ENCODE measurements at regions not wholly inside any gene's neighbourhood (a gene's known extent, or its start where the extent isn't known, plus 50 kb on each side); places are given as distances from the start of the nearest gene placed in this dataset.
"Not testable (repeated sequence)": the region's sequence is repeated elsewhere in the genome, so short reads cannot be mapped to it uniquely, and the experiment has no call there.

DNA sequence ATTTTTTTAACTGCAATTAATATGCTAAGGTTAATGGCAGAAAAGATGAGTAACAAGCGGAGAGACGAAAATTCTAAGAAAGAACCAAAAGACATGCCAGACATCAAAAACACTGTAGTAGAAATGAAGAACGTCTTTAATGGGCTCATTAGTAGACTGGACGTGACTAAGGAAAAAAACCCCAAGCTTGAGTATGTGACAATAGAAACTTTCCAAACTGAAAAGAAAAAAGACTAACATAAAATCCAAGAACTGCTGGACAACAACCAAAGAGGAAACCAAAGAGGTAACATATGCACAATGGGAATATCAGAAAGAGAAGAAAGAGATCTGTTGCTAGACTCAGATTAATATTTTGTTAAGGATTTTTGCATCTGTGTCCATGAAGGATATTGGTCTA is 94.6 kb upstream of the SETMAR start:
- H3K4me1 Mint-ChIP-seq, result no peaks in the 10 kb centered on the region
- no peaks in the 10 kb centered on the region for H3K27me3 Mint-ChIP-seq
- peaks cover 2% of the 10 kb centered on the region for H3K36me3 Mint-ChIP-seq (ENCODE audit: low read depth)
- ATAC-seq, result no peak
- ChIA-PET CTCF (interaction anchor here (1.0 kb wide), 1 partner anchor 22 kb away, joined by 3 read pairs; no protein-coding TSS in a partner anchor), POLR2A (no interaction called here)
- no peak overlapping the region for H3K27ac Mint-ChIP-seq
- DNase-seq, result no peak
- intact Hi-C loops (cut with DNase I, micrococcal nuclease), result no loop called here
- no peak overlapping the region for H3K4me3 Mint-ChIP-seq
- H3K9me3 Mint-ChIP-seq (ENCODE audit: low read depth), result peaks cover 18% of the 10 kb centered on the region

DNA sequence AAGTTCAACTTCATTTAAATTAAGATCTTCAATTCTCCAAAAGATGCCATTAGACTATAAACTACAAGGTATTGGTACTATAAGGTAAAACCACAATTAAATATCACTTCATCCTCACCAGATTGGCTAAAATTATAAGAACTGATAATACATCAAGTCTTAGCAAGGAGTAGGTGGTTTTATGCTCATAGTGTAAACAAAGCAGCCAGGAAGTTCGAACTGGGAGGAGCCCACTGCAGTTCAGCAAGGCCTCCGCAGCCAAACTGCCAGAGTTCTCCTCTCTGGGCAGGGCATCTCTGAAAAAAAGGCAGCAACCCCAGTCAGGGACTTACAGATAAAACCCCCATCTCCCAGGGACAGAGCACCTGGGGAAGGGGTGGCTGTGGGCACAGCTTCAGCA is 91.6 kb upstream of the SETMAR start:
- CTCF ChIA-PET, result no interaction called here
- intact Hi-C loops (cut with DNase I, micrococcal nuclease), result no loop called here
- no peaks in the 10 kb centered on the region for H3K4me1 Mint-ChIP-seq

DNA sequence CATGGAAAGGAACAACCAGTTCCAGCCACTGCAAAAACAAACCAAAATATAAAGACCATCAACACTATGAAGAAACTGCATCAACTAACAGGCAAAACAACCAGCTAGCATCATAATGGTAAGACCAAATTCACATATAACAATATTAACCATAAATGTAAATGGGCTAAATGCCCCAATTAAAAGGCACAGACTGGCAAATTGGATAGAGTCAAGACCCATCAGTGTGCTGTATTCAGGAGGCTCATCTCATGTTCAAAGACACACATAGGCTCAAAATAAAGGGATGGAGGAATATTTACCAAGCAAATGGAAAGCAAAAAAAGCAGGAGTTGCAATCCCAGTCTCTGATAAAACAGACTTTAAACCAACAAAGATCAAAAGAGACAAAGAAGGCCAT is 89.7 kb upstream of the SETMAR start:
- H3K4me3 Mint-ChIP-seq; ATAC-seq; CTCF ChIA-PET; H3K27me3 Mint-ChIP-seq; H3K27ac Mint-ChIP-seq; POLR2A ChIA-PET; H3K36me3 Mint-ChIP-seq (ENCODE audit: low read depth); H3K4me1 Mint-ChIP-seq; DNase-seq; intact Hi-C loops (cut with DNase I, micrococcal nuclease): not testable (repeated sequence)
- peaks cover 39% of the 10 kb centered on the region for H3K9me3 Mint-ChIP-seq (ENCODE audit: low read depth)

More for the DNA sequence above, 91.6 kb upstream of the SETMAR start:
- no peak overlapping the region for H3K4me3 Mint-ChIP-seq
- POLR2A ChIA-PET, result no interaction called here
- no peaks in the 10 kb centered on the region for H3K27me3 Mint-ChIP-seq
- H3K9me3 Mint-ChIP-seq (ENCODE audit: low read depth), result peaks cover 34% of the 10 kb centered on the region
- DNase-seq, result no peak
- H3K27ac Mint-ChIP-seq, result no peak overlapping the region
- no peak for ATAC-seq
- H3K36me3 Mint-ChIP-seq (ENCODE audit: low read depth), result peaks cover 2% of the 10 kb centered on the region

DNA sequence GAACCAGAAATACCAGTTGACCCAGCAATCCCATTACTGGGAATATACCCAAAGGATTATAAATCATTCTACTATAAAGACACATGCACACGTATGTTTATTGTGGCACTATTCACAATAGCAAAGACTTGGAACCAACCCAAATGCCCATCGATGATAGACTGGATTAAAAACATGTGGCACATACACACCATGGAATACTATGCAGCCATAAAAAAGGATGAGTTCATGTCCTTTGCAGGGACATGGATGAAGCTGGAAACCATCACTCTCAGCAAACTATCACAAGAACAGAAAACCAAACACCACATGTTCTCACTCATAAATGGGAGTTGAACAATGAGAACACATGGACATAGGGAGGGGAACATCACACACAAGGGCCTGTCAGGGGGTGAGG is 86.2 kb upstream of the SETMAR start:
- H3K27ac Mint-ChIP-seq; ATAC-seq; H3K27me3 Mint-ChIP-seq; intact Hi-C loops (cut with DNase I, micrococcal nuclease); POLR2A ChIA-PET; CTCF ChIA-PET; H3K4me1 Mint-ChIP-seq; H3K36me3 Mint-ChIP-seq (ENCODE audit: low read depth); DNase-seq; H3K4me3 Mint-ChIP-seq: not testable (repeated sequence)
- peaks cover 36% of the 10 kb centered on the region for H3K9me3 Mint-ChIP-seq (ENCODE audit: low read depth)

DNA sequence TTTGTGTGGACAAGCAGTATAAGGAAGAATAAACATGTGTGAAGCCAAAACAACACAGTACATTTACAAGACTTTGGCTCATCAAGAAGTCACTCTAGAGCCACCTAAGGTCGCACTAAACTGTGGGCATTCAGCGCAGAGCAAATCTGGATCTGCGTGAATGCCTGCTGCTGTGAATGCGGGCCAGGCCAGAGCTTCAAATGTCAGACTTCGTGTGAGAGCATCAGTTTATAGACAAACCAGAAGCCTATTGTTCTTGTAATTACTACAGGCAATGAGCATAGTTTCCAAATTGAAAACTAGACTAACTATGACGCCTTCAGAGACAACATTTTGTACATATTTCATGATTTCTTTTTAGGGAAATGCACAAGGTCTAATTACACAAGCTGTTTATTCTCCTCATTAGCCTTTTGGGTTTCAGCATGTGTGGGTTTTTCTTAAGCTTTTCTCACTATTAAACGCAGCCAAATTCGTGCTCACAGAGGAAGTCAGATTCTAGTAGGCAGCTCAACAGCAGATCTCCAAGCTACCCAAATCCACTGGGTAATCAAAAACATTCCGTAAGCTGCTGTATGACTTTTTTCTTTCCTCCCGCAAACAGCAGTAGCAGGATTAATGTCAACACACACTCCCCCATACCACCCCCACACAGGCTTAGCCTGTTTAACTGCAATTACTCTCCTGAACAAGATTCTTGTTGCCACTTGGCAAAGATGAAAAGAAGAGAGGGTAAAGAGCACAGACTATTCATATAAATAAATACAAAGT is 84.5 kb upstream of the SETMAR start:
- DNase-seq (no peak), ATAC-seq (no peak)
- H3K9me3 Mint-ChIP-seq (ENCODE audit: low read depth), result peaks cover 24% of the 10 kb centered on the region
- no peak overlapping the region for H3K4me3 Mint-ChIP-seq
- H3K4me1 Mint-ChIP-seq, result no peaks in the 10 kb centered on the region
- no peaks in the 10 kb centered on the region for H3K27me3 Mint-ChIP-seq
- intact Hi-C loops (cut with DNase I, micrococcal nuclease), result no loop called here
- H3K27ac Mint-ChIP-seq, result no peak overlapping the region
- ChIA-PET POLR2A (no interaction called here), CTCF (interaction anchor here (0.6 to 0.7 kb wide), 2 partner anchors 132 to 231 kb away, joined by 3 read pairs; no protein-coding TSS in a partner anchor)
- H3K36me3 Mint-ChIP-seq (ENCODE audit: low read depth), result no peaks in the 10 kb centered on the region

DNA sequence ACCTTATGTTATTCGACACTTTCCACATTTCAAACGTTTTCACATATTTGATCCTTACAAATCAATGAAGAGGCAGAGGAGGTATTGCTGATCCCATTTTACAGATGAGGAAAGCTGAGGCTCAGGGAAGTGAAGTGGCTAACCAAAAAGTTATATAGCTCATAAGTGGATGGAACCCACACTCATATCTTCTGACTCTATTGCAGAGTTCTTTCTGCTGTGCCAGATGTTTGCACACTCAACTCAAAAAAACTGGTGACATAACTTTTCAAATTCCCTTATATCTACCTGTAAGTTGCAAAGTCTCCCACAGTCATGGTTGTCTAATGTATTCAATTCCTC is 84.0 kb upstream of the SETMAR start:
- DNase-seq (no peak), ATAC-seq (no peak)
- H3K9me3 Mint-ChIP-seq (ENCODE audit: low read depth), result peaks cover 18% of the 10 kb centered on the region
- H3K27ac Mint-ChIP-seq, result no peak overlapping the region
- H3K27me3 Mint-ChIP-seq, result no peaks in the 10 kb centered on the region
- H3K36me3 Mint-ChIP-seq (ENCODE audit: low read depth), result no peaks in the 10 kb centered on the region
- H3K4me3 Mint-ChIP-seq, result no peak overlapping the region
- POLR2A ChIA-PET, result no interaction called here
- no peaks in the 10 kb centered on the region for H3K4me1 Mint-ChIP-seq
- CTCF ChIA-PET, result no interaction called here
- intact Hi-C loops (cut with DNase I, micrococcal nuclease), result no loop called here

DNA sequence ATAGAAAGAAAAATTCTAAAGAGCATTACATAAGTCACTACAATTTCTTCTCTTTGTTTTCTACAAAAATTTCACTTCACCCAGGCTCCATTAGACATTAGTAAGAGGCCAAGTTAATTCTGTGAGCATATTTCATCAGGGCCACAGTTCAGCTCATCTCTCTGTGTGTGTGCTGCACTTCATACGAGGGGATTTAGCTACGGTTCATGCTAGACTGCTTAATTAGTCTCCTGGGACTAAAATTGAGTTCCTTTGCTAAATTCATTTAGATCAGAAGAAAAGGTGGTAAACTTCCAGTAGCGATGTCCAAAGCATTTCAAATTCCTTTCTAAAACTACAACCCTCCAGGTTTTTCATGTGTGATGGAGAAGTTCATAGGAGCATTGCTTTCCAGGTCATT is 83.1 kb upstream of the SETMAR start:
- H3K27me3 Mint-ChIP-seq, result no peaks in the 10 kb centered on the region
- no peak overlapping the region for H3K27ac Mint-ChIP-seq
- CTCF ChIA-PET, result no interaction called here
- H3K4me3 Mint-ChIP-seq, result no peak overlapping the region
- POLR2A ChIA-PET, result no interaction called here
- no peak for ATAC-seq
- intact Hi-C loops (cut with DNase I, micrococcal nuclease), result no loop called here
- H3K36me3 Mint-ChIP-seq (ENCODE audit: low read depth), result no peaks in the 10 kb centered on the region
- H3K9me3 Mint-ChIP-seq (ENCODE audit: low read depth), result peaks cover 15% of the 10 kb centered on the region
- no peaks in the 10 kb centered on the region for H3K4me1 Mint-ChIP-seq
- DNase-seq, result no peak

DNA sequence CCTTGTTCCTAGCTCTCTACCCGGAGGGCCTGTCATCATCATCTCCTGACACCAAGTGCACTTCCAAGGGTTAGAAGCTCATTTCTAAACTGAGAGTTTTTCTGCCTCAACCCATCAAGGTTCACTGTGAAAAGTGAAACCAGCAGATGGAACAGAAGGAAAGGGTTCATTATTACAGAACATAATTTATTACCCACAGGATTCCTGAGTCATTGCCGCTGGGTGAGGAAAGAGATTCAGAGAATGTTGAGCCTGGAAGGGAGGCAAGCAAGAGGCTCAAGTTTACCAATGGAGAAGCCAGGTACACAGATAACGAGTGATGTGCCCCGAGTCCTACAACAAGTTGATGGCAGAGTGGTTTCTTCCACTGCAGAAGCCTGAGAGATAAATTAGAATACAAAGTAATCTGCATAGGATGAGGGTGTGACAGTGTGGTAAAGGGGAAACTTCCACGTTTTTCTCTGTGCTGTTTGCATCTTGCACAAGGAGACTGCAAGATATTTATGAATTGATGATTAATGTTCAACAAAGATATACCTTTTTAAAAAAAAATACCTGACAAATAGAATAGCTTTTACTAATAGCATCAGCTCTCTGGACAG is 80.5 kb upstream of the SETMAR start:
- H3K9me3 Mint-ChIP-seq (ENCODE audit: low read depth), result no peaks in the 10 kb centered on the region
- no peaks in the 10 kb centered on the region for H3K27me3 Mint-ChIP-seq
- intact Hi-C loops (cut with DNase I, micrococcal nuclease), result no loop called here
- no peak overlapping the region for H3K4me3 Mint-ChIP-seq
- H3K27ac Mint-ChIP-seq, result no peak overlapping the region
- DNase-seq (no peak), ATAC-seq (peak; percentile 39)
- ChIA-PET CTCF (interaction anchor here (0.6 kb wide), 1 partner anchor 862 kb away, joined by 4 read pairs; no protein-coding TSS in a partner anchor), POLR2A (no interaction called here)
- H3K36me3 Mint-ChIP-seq (ENCODE audit: low read depth), result no peaks in the 10 kb centered on the region
- no peaks in the 10 kb centered on the region for H3K4me1 Mint-ChIP-seq

DNA sequence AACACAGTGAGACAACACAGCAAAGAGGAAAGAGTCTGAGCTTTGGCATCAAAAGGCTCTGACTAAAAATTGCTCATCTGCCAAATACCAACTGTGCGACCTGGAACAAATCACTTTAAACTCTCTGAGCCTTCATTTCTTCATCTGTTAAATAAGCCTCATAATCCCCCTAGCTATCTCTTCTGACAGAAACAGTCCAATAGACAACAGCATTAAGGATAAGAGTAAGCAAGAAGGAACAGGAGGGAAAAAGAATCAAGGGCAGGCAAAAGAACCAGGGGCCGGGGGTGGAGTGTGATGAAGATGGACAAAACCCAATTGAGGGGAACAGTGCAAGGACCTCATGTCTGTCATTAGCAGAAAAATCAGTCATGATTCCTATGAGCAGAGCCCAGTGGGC is 79.4 kb upstream of the SETMAR start:
- POLR2A ChIA-PET, result interaction anchor here (0.6 kb wide), 1 partner anchor 799 kb away, joined by 3 read pairs; no protein-coding TSS in a partner anchor
- intact Hi-C loops (cut with DNase I, micrococcal nuclease), result no loop called here
- no peak for ATAC-seq

DNA sequence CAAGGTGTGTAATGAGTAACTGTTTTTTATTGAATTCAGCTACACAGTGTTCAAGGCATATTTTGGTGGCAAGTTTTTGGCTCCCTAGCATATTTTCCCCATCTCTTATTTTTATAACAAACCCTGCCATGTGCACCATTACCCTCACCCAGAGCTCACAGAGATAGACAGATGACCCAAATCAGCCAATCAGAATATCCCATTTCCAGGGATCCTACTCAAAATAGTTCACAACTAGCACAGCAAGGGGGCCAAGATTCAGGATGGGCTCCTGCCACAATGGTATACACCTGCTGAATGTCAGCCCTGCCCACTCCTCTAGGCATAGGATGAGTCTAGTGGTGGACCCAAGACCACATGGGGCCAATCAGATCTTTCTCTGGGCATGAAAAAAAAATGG is 78.8 kb upstream of the SETMAR start:
- ChIA-PET POLR2A (no interaction called here), CTCF (no interaction called here)
- Mint-ChIP-seq H3K36me3 (ENCODE audit: low read depth) (no peaks in the 10 kb centered on the region), H3K9me3 (ENCODE audit: low read depth) (no peaks in the 10 kb centered on the region), H3K4me1 (no peaks in the 10 kb centered on the region), H3K4me3 (no peak overlapping the region), H3K27ac (no peak overlapping the region), H3K27me3 (no peaks in the 10 kb centered on the region)
- ATAC-seq (no peak), DNase-seq (no peak)
- intact Hi-C loops (cut with DNase I, micrococcal nuclease), result no loop called here

More for the DNA sequence above, 79.4 kb upstream of the SETMAR start:
- Mint-ChIP-seq H3K4me3 (no peak overlapping the region), H3K36me3 (ENCODE audit: low read depth) (no peaks in the 10 kb centered on the region), H3K4me1 (no peaks in the 10 kb centered on the region), H3K27ac (no peak overlapping the region), H3K9me3 (ENCODE audit: low read depth) (no peaks in the 10 kb centered on the region), H3K27me3 (no peaks in the 10 kb centered on the region)
- DNase-seq, result no peak
- CTCF ChIA-PET, result no interaction called here

DNA sequence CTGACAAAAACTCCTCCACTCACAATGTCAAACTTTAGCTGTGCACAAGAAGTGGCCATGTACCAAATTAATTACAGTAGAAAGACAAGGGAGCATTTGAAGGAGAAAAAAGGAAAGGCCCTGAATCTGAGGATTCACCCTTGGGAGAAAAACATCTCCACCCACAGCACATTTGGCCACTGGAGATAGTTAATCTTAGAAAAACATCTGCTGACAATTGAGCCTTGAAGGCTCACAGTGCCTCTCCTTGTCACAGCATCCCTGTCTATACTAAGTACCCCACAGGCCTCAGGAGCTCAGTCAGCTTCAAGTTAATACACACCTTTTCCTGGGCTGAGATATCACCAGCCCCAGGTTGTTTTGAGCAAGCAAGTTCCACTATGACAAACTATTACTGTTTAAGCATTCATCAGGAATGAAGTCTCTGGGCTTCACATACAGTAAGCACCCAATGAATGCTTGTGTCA is 78.1 kb upstream of the SETMAR start:
- H3K27ac Mint-ChIP-seq, result no peak overlapping the region
- CTCF ChIA-PET, result no interaction called here
- POLR2A ChIA-PET, result no interaction called here
- ATAC-seq (no peak), DNase-seq (no peak)
- no peak overlapping the region for H3K4me3 Mint-ChIP-seq
- H3K36me3 Mint-ChIP-seq (ENCODE audit: low read depth), result no peaks in the 10 kb centered on the region
- no peaks in the 10 kb centered on the region for H3K9me3 Mint-ChIP-seq (ENCODE audit: low read depth)
- intact Hi-C loops (cut with DNase I, micrococcal nuclease), result no loop called here
- no peaks in the 10 kb centered on the region for H3K27me3 Mint-ChIP-seq
- no peaks in the 10 kb centered on the region for H3K4me1 Mint-ChIP-seq

DNA sequence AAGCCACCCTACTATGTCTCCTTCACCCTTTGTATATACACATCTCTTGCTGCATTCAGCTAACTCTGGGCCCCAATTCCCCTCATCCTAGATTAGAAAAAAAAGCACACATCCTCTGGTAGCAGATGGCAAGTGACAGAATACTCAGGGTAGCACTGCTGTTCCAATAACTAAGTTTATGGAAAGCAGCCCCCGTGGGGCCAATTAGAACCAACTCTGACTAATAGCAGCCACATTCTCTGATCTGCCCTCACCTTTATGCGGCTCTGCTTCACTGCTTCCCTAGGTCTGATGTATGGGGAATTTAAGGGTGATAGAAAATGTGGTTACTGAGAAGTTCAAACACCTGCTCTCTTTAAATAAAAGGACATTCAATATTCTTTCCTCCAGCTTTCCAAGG is 74.9 kb upstream of the SETMAR start:
- H3K27ac Mint-ChIP-seq, result no peak overlapping the region
- POLR2A ChIA-PET, result no interaction called here
- H3K4me3 Mint-ChIP-seq, result no peak overlapping the region
- no peak for DNase-seq
- intact Hi-C loops (cut with DNase I, micrococcal nuclease), result no loop called here
- H3K27me3 Mint-ChIP-seq, result no peaks in the 10 kb centered on the region
- H3K4me1 Mint-ChIP-seq, result no peaks in the 10 kb centered on the region
- no peaks in the 10 kb centered on the region for H3K9me3 Mint-ChIP-seq (ENCODE audit: low read depth)
- H3K36me3 Mint-ChIP-seq (ENCODE audit: low read depth), result no peaks in the 10 kb centered on the region
- ATAC-seq, result no peak
- CTCF ChIA-PET, result no interaction called here
